AG04449 (cell line): ENCODE measurements at regions not wholly inside any gene's neighbourhood (a gene's known extent, or its start where the extent isn't known, plus 50 kb on each side); places are given as distances from the start of the nearest gene placed in this dataset.

Experiments used
- CTCF ChIA-PET: fragments of 350-600 bp; formaldehyde crosslinking; extraction: SDS; loops from one replicate; lab custom pipeline; 2021; ENCODE audit warnings: antibody characterized with exemption; lab: Yijun Ruan, JAX
- POLR2A ChIA-PET: fragments of 400-600, 350-600 bp; formaldehyde crosslinking; extraction: SDS; loops from one replicate; lab custom pipeline; 2020; ENCODE audit warnings: antibody characterized with exemption, inconsistent platforms; lab: Yijun Ruan, JAX
- DNase-seq: peaks from one replicate; pipeline ENCODE4 v3.0.0-alpha.2; 2010; ENCODE audit warnings: low read depth, low spot score
- H3K4me3 ChIP-seq: 2 replicates; pipeline ENCODE4 v1.5.1; 2011; ENCODE audit warnings: low read depth, mild to moderate bottlenecking, control low read depth, low read length
- CTCF ChIP-seq: IDR thresholded peaks from one replicate; pipeline ENCODE4 v1.5.1; 2011; ENCODE audit warnings: mild to moderate bottlenecking, moderate library complexity, low read length, control low read depth, inconsistent platforms; ENCODE audit not compliant: insufficient read depth; ENCODE audit errors: missing control alignments

- ChIA-PET CTCF (no interaction called here), POLR2A (no interaction called here)
- H3K4me3 ChIP-seq, result no peak overlapping the region
- TF ChIP-seq CTCF, result no peak
- DNase-seq, result no peak
Measured at GRCh38 chr2:16261791-16262190, 321.4 kb downstream of the MYCN start.

- POLR2A ChIA-PET, result no interaction called here
- CTCF ChIA-PET, result no interaction called here
- no peak for TF ChIP-seq CTCF
- no peak overlapping the region for H3K4me3 ChIP-seq
- DNase-seq, result no peak
Measured at GRCh38 chr2:16261071-16261470, 320.7 kb downstream of the MYCN start.

GRCh38 chr2:16260041-16260830, 319.9 kb downstream of the MYCN start:
- POLR2A ChIA-PET, result no interaction called here
- CTCF ChIA-PET, result no interaction called here
- TF ChIP-seq CTCF, result no peak
- H3K4me3 ChIP-seq, result no peak overlapping the region
- DNase-seq, result no peak

- POLR2A ChIA-PET, result no interaction called here
- DNase-seq, result no peak
- CTCF ChIA-PET, result no interaction called here
- no peak overlapping the region for H3K4me3 ChIP-seq
- no peak for TF ChIP-seq CTCF
Measured at GRCh38 chr2:16259010-16259409, 318.7 kb downstream of the MYCN start.

- POLR2A ChIA-PET, result no interaction called here
- TF ChIP-seq CTCF, result no peak
- no peak for DNase-seq
- no peak overlapping the region for H3K4me3 ChIP-seq
- CTCF ChIA-PET, result no interaction called here
Measured at GRCh38 chr2:16258350-16258749, 318.0 kb downstream of the MYCN start.

- ChIA-PET POLR2A (no interaction called here), CTCF (no interaction called here)
- TF ChIP-seq CTCF, result no peak
- DNase-seq, result no peak
- H3K4me3 ChIP-seq, result no peak overlapping the region
Measured at GRCh38 chr2:16257322-16258028, 317.1 kb downstream of the MYCN start.
